Activated CD4-positive, alpha-beta T cell treated with anti-CD3 and anti-CD28 coated beads, Interleukin-2, amount 10 ng/mL, durations not matched to agents 7 days and 5 days (primary cell): ENCODE measurements at regions not wholly inside any gene's neighbourhood (a gene's known extent, or its start where the extent isn't known, plus 50 kb on each side); places are given as distances from the start of the nearest gene placed in this dataset.
"Not testable (repeated sequence)": the region's sequence is repeated elsewhere in the genome, so short reads cannot be mapped to it uniquely, and the experiment has no call there.

Source experiments
- CTCF ChIA-PET: fragments of 350-600 bp; sonication (Branson Sonifier 250); formaldehyde crosslinking; loops from one replicate; lab custom pipeline; 2021; ENCODE audit warnings: antibody characterized with exemption; lab: Charles Lee
- POLR2A ChIA-PET: fragments of 350-600 bp; sonication (Branson Sonifier 250); formaldehyde crosslinking; loops from one replicate; lab custom pipeline; 2021; ENCODE audit warnings: antibody characterized with exemption; lab: Charles Lee
- DNase-seq: peaks from one replicate; pipeline ENCODE4 v3.0.0-alpha.2; 2020
- H3K27ac Mint-ChIP-seq: one replicate; pipeline ENCODE4 v1.8.0; 2021; ENCODE audit warnings: mild to moderate bottlenecking, moderate library complexity, mixed read lengths
- H3K27me3 Mint-ChIP-seq: one replicate; pipeline ENCODE4 v1.8.0; 2021; ENCODE audit warnings: mixed read lengths
- H3K36me3 Mint-ChIP-seq: one replicate; pipeline ENCODE4 v1.8.0; 2021; ENCODE audit warnings: low read depth, mixed read lengths
- H3K4me1 Mint-ChIP-seq: one replicate; pipeline ENCODE4 v1.8.0; 2021; ENCODE audit warnings: mixed read lengths
- H3K4me3 Mint-ChIP-seq: one replicate; pipeline ENCODE4 v1.8.0; 2021; ENCODE audit warnings: mild to moderate bottlenecking, moderate library complexity, mixed read lengths
- H3K9me3 Mint-ChIP-seq: one replicate; pipeline ENCODE4 v1.8.0; 2021; ENCODE audit warnings: mixed read lengths

- H3K9me3 Mint-ChIP-seq, H3K36me3 Mint-ChIP-seq, DNase-seq, H3K4me3 Mint-ChIP-seq, H3K27me3 Mint-ChIP-seq, H3K27ac Mint-ChIP-seq, CTCF ChIA-PET, H3K4me1 Mint-ChIP-seq: not testable (repeated sequence)
- POLR2A ChIA-PET, result interaction anchor here (0.6 kb wide), 1 partner anchor 976 kb away, joined by 5 read pairs; no protein-coding TSS in a partner anchor
Measured at GRCh38 chr13:105671131-105671530, 864.3 kb downstream of the EFNB2 start.

- DNase-seq, result no peak
- H3K4me3 Mint-ChIP-seq, result no peak overlapping the region
- ChIA-PET CTCF (no interaction called here), POLR2A (interaction anchor here (0.6 kb wide), 1 partner anchor 977 kb away, joined by 5 read pairs; no protein-coding TSS in a partner anchor)
- H3K27ac Mint-ChIP-seq, result no peak overlapping the region
- H3K27me3 Mint-ChIP-seq, result no peaks in the 10 kb centered on the region
- no peaks in the 10 kb centered on the region for H3K4me1 Mint-ChIP-seq
- no peaks in the 10 kb centered on the region for H3K36me3 Mint-ChIP-seq
- no peaks in the 10 kb centered on the region for H3K9me3 Mint-ChIP-seq
Measured at GRCh38 chr13:105670179-105670990, 865.1 kb downstream of the EFNB2 start.

- Mint-ChIP-seq H3K27ac (no peak overlapping the region), H3K9me3 (no peaks in the 10 kb centered on the region), H3K36me3 (no peaks in the 10 kb centered on the region), H3K4me3 (no peak overlapping the region), H3K27me3 (no peaks in the 10 kb centered on the region), H3K4me1 (no peaks in the 10 kb centered on the region)
- DNase-seq, result no peak
- ChIA-PET CTCF (no interaction called here), POLR2A (no interaction called here)
Measured at GRCh38 chr13:105665284-105665683, 870.2 kb downstream of the EFNB2 start.

- Mint-ChIP-seq H3K4me1 (no peaks in the 10 kb centered on the region), H3K9me3 (no peaks in the 10 kb centered on the region), H3K27me3 (no peaks in the 10 kb centered on the region), H3K4me3 (no peak overlapping the region), H3K27ac (no peak overlapping the region), H3K36me3 (no peaks in the 10 kb centered on the region)
- DNase-seq, result no peak
- POLR2A ChIA-PET, result no interaction called here
- CTCF ChIA-PET, result no interaction called here
Measured at GRCh38 chr13:105663182-105663581, 872.3 kb downstream of the EFNB2 start.

GRCh38 chr13:105660561-105660960 lies 874.9 kb downstream of the EFNB2 start:
- Mint-ChIP-seq H3K27me3 (no peaks in the 10 kb centered on the region), H3K27ac (no peak overlapping the region), H3K4me3 (no peak overlapping the region), H3K4me1 (no peaks in the 10 kb centered on the region), H3K36me3 (no peaks in the 10 kb centered on the region), H3K9me3 (no peaks in the 10 kb centered on the region)
- DNase-seq, result no peak
- CTCF ChIA-PET, result interaction anchor here (0.6 kb wide), 2 partner anchors 991 to 1133 kb away, joined by 3 to 4 read pairs; no protein-coding TSS in a partner anchor
- POLR2A ChIA-PET, result no interaction called here

- Mint-ChIP-seq H3K4me1 (no peaks in the 10 kb centered on the region), H3K4me3 (no peak overlapping the region), H3K36me3 (no peaks in the 10 kb centered on the region), H3K9me3 (no peaks in the 10 kb centered on the region), H3K27me3 (no peaks in the 10 kb centered on the region), H3K27ac (no peak overlapping the region)
- CTCF ChIA-PET, result no interaction called here
- no peak for DNase-seq
- POLR2A ChIA-PET, result no interaction called here
Measured at GRCh38 chr13:105658431-105658830, 877.0 kb downstream of the EFNB2 start.

- Mint-ChIP-seq H3K4me1 (no peaks in the 10 kb centered on the region), H3K27me3 (no peaks in the 10 kb centered on the region), H3K4me3 (no peak overlapping the region), H3K9me3 (no peaks in the 10 kb centered on the region), H3K36me3 (no peaks in the 10 kb centered on the region), H3K27ac (no peak overlapping the region)
- POLR2A ChIA-PET, result no interaction called here
- DNase-seq, result no peak
- CTCF ChIA-PET, result no interaction called here
Measured at GRCh38 chr13:105655046-105655445, 880.4 kb downstream of the EFNB2 start.

- no peak overlapping the region for H3K4me3 Mint-ChIP-seq
- DNase-seq, result no peak
- no peaks in the 10 kb centered on the region for H3K36me3 Mint-ChIP-seq
- H3K27me3 Mint-ChIP-seq, result no peaks in the 10 kb centered on the region
- POLR2A ChIA-PET, result no interaction called here
- no peak overlapping the region for H3K27ac Mint-ChIP-seq
- CTCF ChIA-PET, result no interaction called here
- no peaks in the 10 kb centered on the region for H3K4me1 Mint-ChIP-seq
- H3K9me3 Mint-ChIP-seq, result peaks cover 10% of the 10 kb centered on the region
Measured at GRCh38 chr13:105643966-105644365, 891.5 kb downstream of the EFNB2 start.

GRCh38 chr13:105642511-105642958 lies 892.9 kb downstream of the EFNB2 start:
- Mint-ChIP-seq H3K4me3 (no peak overlapping the region), H3K27ac (no peak overlapping the region), H3K27me3 (no peaks in the 10 kb centered on the region), H3K9me3 (peaks cover 4% of the 10 kb centered on the region), H3K4me1 (no peaks in the 10 kb centered on the region), H3K36me3 (no peaks in the 10 kb centered on the region)
- ChIA-PET CTCF (no interaction called here), POLR2A (no interaction called here)
- DNase-seq, result no peak

- ChIA-PET CTCF (no interaction called here), POLR2A (no interaction called here)
- H3K9me3 Mint-ChIP-seq, result peaks cover 4% of the 10 kb centered on the region
- no peak overlapping the region for H3K27ac Mint-ChIP-seq
- no peaks in the 10 kb centered on the region for H3K27me3 Mint-ChIP-seq
- H3K36me3 Mint-ChIP-seq, result no peaks in the 10 kb centered on the region
- H3K4me1 Mint-ChIP-seq, result no peaks in the 10 kb centered on the region
- H3K4me3 Mint-ChIP-seq, result no peak overlapping the region
- no peak for DNase-seq
Measured at GRCh38 chr13:105641121-105641520, 894.3 kb downstream of the EFNB2 start.

GRCh38 chr13:105638426-105638825 lies 897.0 kb downstream of the EFNB2 start:
- Mint-ChIP-seq H3K4me3 (no peak overlapping the region), H3K27ac (no peak overlapping the region), H3K36me3 (no peaks in the 10 kb centered on the region), H3K4me1 (no peaks in the 10 kb centered on the region), H3K27me3 (no peaks in the 10 kb centered on the region), H3K9me3 (no peaks in the 10 kb centered on the region)
- no peak for DNase-seq
- POLR2A ChIA-PET, result no interaction called here
- CTCF ChIA-PET, result interaction anchor here (0.6 kb wide), 1 partner anchor 10 kb away, joined by 3 read pairs; no protein-coding TSS in a partner anchor

- POLR2A ChIA-PET, result no interaction called here
- DNase-seq, result no peak
- H3K4me1 Mint-ChIP-seq, result no peaks in the 10 kb centered on the region
- H3K36me3 Mint-ChIP-seq, result no peaks in the 10 kb centered on the region
- no peaks in the 10 kb centered on the region for H3K27me3 Mint-ChIP-seq
- no peak overlapping the region for H3K27ac Mint-ChIP-seq
- H3K4me3 Mint-ChIP-seq, result no peak overlapping the region
- CTCF ChIA-PET, result no interaction called here
- no peaks in the 10 kb centered on the region for H3K9me3 Mint-ChIP-seq
Measured at GRCh38 chr13:105634059-105634458, 901.4 kb downstream of the EFNB2 start.

- no peak overlapping the region for H3K27ac Mint-ChIP-seq
- H3K4me3 Mint-ChIP-seq, result no peak overlapping the region
- CTCF ChIA-PET, result no interaction called here
- no peaks in the 10 kb centered on the region for H3K4me1 Mint-ChIP-seq
- H3K36me3 Mint-ChIP-seq, result no peaks in the 10 kb centered on the region
- H3K27me3 Mint-ChIP-seq, result no peaks in the 10 kb centered on the region
- POLR2A ChIA-PET, result no interaction called here
- no peak for DNase-seq
- H3K9me3 Mint-ChIP-seq, result no peaks in the 10 kb centered on the region
Measured at GRCh38 chr13:105630431-105630830, 905.0 kb downstream of the EFNB2 start.

GRCh38 chr13:105627270-105627669 lies 908.2 kb downstream of the EFNB2 start:
- ChIA-PET POLR2A (no interaction called here), CTCF (no interaction called here)
- Mint-ChIP-seq H3K27me3 (no peaks in the 10 kb centered on the region), H3K4me1 (no peaks in the 10 kb centered on the region), H3K4me3 (no peak overlapping the region), H3K36me3 (no peaks in the 10 kb centered on the region), H3K9me3 (no peaks in the 10 kb centered on the region), H3K27ac (no peak overlapping the region)
- no peak for DNase-seq
